C4-2B (cell line): ENCODE measurements at regions not wholly inside any gene's neighbourhood (a gene's known extent, or its start where the extent isn't known, plus 50 kb on each side); places are given as distances from the start of the nearest gene placed in this dataset.
"Not testable (repeated sequence)": the region's sequence is repeated elsewhere in the genome, so short reads cannot be mapped to it uniquely, and the experiment has no call there.

Experiments
- H3K27ac ChIP-seq: fragments of 450-650 bp; 2 replicates; pipeline ENCODE4 v1.5.1; 2017
- ZFX ChIP-seq: fragments of 450-650 bp; IDR thresholded peaks from 2 replicates; pipeline ENCODE4 v1.6.1; 2017
- TF ChIP-seq, protein P1 (sequence below): fragments of 450-650 bp; conservative IDR thresholded peaks from 2 replicates; pipeline ENCODE4 v1.5.1; 2017; ENCODE audit warnings: mild to moderate bottlenecking

DNA sequence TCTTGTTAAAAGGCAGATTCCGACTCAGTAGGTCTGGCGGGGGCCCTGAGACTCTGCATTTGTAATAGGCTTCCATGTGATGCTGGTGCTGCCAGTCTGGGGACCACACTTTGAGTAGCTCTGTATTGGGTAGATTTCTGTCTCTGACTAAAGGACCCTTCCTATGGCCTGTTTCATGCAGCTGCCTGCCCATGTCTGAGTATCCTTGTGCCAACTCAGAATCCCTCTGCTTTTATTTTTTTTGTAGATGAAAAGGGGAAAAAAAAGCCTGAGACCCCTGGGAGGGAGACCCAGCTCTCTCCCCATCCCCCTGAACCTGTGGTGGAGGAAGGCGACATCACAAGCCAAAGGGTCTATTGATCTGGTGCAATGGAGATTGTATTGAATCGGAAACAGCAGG is 81.9 kb downstream of the EBLN2 start:
- no peak overlapping the region for H3K27ac ChIP-seq
- TF ChIP-seq, protein P1, sequence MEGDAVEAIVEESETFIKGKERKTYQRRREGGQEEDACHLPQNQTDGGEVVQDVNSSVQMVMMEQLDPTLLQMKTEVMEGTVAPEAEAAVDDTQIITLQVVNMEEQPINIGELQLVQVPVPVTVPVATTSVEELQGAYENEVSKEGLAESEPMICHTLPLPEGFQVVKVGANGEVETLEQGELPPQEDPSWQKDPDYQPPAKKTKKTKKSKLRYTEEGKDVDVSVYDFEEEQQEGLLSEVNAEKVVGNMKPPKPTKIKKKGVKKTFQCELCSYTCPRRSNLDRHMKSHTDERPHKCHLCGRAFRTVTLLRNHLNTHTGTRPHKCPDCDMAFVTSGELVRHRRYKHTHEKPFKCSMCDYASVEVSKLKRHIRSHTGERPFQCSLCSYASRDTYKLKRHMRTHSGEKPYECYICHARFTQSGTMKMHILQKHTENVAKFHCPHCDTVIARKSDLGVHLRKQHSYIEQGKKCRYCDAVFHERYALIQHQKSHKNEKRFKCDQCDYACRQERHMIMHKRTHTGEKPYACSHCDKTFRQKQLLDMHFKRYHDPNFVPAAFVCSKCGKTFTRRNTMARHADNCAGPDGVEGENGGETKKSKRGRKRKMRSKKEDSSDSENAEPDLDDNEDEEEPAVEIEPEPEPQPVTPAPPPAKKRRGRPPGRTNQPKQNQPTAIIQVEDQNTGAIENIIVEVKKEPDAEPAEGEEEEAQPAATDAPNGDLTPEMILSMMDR = no peak
- TF ChIP-seq ZFX = no peak

DNA sequence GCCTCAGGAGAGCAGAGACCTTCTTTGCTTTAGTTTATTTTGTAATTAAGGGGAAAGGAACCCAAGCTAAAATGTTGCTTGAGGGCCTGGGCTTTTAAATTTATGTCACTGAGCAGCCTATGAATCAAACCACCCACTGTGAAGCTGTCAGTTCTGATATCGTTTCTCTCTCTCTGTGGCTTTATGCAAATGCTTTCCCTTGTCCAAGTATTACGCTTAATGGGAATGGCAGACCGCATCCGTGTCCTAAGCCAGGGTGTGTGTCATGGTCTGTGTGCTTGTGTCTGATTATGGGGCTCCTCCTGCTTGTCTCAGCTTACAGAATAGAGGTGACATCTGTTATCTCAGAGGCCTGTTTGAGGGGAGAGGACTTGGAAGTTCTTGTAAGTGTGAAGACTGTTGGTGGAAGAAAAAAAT is 82.4 kb downstream of the EBLN2 start:
- H3K27ac ChIP-seq = no peak overlapping the region
- TF ChIP-seq ZFX = no peak
- TF ChIP-seq, protein P1 = no peak

DNA sequence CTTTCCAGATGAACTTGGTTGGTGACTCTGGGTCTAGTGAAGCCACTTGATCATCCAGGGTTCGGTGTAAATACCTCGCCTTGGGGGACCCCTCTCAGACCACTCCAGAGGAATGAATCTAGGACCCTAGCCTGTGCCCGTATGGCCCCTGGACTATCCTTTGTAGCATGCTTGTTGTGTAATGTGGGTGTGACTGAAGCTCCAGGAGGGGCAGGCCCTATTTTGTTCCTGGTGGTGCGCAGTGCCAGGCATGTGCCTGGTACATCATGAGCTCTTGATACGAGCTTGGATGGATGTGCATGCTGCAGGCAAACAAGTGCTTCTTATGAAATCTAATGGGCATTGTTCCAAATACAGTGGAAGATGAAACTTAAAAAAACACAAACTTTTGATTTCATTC is 82.8 kb downstream of the EBLN2 start:
- no peak overlapping the region for H3K27ac ChIP-seq
- TF ChIP-seq, protein P1 = no peak
- TF ChIP-seq ZFX = no peak

- no peak overlapping the region for H3K27ac ChIP-seq
These were observed 83.4 kb downstream of the EBLN2 start for GRCh38 chr3:73144828-73145227.

GRCh38 chr3:73147479-73147878 is 86.0 kb downstream of the EBLN2 start:
- H3K27ac ChIP-seq = not testable (repeated sequence)

More at GRCh38 chr3:73144828-73145227, 83.4 kb downstream of the EBLN2 start:
- TF ChIP-seq, protein P1 = no peak
- TF ChIP-seq ZFX = no peak

DNA sequence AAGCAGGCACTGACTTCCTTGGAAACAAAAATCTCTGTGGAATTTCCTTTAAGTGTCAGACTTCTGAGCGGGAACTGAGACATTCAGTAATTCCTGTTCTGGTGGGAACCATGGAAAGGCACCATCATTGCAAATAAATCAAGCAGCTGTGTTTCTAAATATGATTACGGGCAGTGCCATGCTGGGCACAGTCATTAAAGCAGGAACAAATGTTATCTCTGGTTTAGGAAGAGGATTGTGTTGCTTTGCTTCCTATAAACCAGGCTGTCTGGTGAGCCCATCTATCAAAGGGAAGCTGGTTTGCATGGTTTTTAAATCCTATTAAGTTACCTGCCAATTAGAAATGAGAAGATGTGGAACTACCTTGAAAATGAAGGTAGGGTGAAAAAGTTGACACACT is 86.7 kb downstream of the EBLN2 start:
- TF ChIP-seq ZFX = no peak
- TF ChIP-seq, protein P1 = no peak
- no peak overlapping the region for H3K27ac ChIP-seq

- TF ChIP-seq, protein P1 = no peak
- no peak for TF ChIP-seq ZFX
- no peak overlapping the region for H3K27ac ChIP-seq
These were observed 87.2 kb downstream of the EBLN2 start for GRCh38 chr3:73148682-73149081.

DNA sequence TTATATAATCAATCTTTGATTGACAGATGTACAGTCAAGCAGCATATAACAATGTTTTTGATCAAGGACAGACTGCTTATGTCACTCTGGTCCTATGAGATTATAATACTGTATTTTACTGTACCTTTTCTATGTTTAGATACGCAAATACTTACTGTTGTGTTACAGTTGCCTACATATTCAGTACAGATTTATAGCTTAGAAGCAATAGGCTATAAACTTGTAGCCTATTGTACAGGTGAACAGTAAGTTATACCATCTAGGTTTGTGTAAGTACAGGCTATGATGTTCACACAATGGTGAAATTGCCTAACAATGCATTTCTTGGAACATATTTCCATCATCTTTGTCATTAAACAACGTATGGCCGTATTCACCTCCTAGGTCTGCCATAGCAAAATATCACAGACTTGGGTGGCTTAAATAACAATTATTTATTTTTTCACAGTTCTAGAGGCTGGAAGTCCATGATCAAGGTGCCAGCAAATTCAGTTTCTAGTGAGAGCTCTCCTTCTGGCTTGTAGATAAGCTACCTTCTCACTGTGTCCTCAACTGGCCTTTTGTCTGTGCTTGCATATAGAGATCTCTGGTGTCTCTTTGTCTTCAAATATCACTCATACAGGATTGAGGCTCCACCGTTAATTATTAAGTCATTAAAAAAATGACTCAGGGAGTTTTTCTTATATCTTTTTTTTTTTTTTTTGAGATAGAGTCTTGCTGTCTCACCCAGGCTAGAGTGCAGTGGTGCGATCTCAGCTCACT is 89.1 kb downstream of the EBLN2 start:
- TF ChIP-seq, protein P1 = no peak
- TF ChIP-seq ZFX = no peak
- no peak overlapping the region for H3K27ac ChIP-seq

GRCh38 chr3:73152571-73152970 is 91.1 kb downstream of the EBLN2 start:
- H3K27ac ChIP-seq = not testable (repeated sequence)

- not testable (repeated sequence) for H3K27ac ChIP-seq
These were observed 91.6 kb downstream of the EBLN2 start for GRCh38 chr3:73153057-73153456.

GRCh38 chr3:73154261-73154660 is 92.8 kb downstream of the EBLN2 start:
- H3K27ac ChIP-seq = not testable (repeated sequence)

GRCh38 chr3:73155441-73155840 is 94.0 kb downstream of the EBLN2 start:
- H3K27ac ChIP-seq = not testable (repeated sequence)
